GM21360 (cell line): ENCODE measurements at regions not wholly inside any gene's neighbourhood (a gene's known extent, or its start where the extent isn't known, plus 50 kb on each side); places are given as distances from the start of the nearest gene placed in this dataset.

Experiments used
- ATAC-seq: cut with Tn5 transposase; IDR thresholded peaks from one replicate; pipeline ENCODE4 v1.9.1; 2021; ENCODE audit warnings: mild to moderate bottlenecking, moderate library complexity; ENCODE audit not compliant: unreplicated experiment

- ATAC-seq = no peak
Measured at GRCh38 chr9:14967450-14968321, 57.5 kb upstream of the FREM1 start.

- ATAC-seq = no peak
Measured at GRCh38 chr9:14962193-14962882, 52.1 kb upstream of the FREM1 start.

GRCh38 chr9:14961372-14962068, 51.3 kb upstream of the FREM1 start:
- ATAC-seq = no peak

- no peak for ATAC-seq
Measured at GRCh38 chr9:14960881-14961280, 50.7 kb upstream of the FREM1 start.
